K562 (cell line): ENCODE measurements at regions not wholly inside any gene's neighbourhood (a gene's known extent, or its start where the extent isn't known, plus 50 kb on each side); places are given as distances from the start of the nearest gene placed in this dataset.

Experiments
- ATAC-seq: fragments of 200-7000 bp; cut with Tn5 transposase; 3 replicates; pipeline ENCODE4 v1.9.1; 2020; ENCODE audit warnings: moderate library complexity
- BruUV-seq: library from RNA; stranded (reverse); fragments of 400-500 nt; replicated peaks from 2 replicates; lab custom pipeline; 2021; lab: Mats Ljungman, UMichigan
- CTCF ChIA-PET: fragments of 300-600 bp; formaldehyde crosslinking; extraction: SDS; loops from one replicate; lab custom pipeline; 2021; ENCODE audit warnings: low intra/inter-chr PET ratio; lab: Yijun Ruan, JAX
- POLR2A ChIA-PET: fragments of 300-600, 350-650 bp; sonication (Branson Sonifier 250); formaldehyde crosslinking; extraction: SDS; loops from one replicate; lab custom pipeline; 2021; ENCODE audit warnings: antibody characterized with exemption, inconsistent platforms; lab: Yijun Ruan, JAX
- DNase-seq, 4 experiments: peaks; one replicate each; pipeline versions ENCODE4 v3.0.0 to v3.0.0-alpha.2; 2011 to 2018; ENCODE audit warnings: low spot score in 3 of 4, mixed read lengths in 3 of 4; ENCODE audit errors: extremely low read depth in 1 of 4
- FAIRE-seq: peaks from 2 replicates; lab custom pipeline; 2011; peaks lifted over from hg19 to GRCh38; lab: Jason Lieb, UNC
- H2AFZ ChIP-seq: 2 replicates; pipeline ENCODE4 v1.6.0; 2011; ENCODE audit warnings: low read depth, low read length, control low read depth, inconsistent platforms
- H3K27ac ChIP-seq: fragments of 200-600 bp; 3 replicates; pipeline ENCODE4 v1.8.0; 2011; ENCODE audit warnings: low read depth, mild to moderate bottlenecking, control low read depth, inconsistent platforms, low read length, moderate library complexity, mixed read lengths; ENCODE audit errors: extremely low read depth
- H3K27me3 ChIP-seq, 2 experiments: fragments of 300-600 bp in 1 of 2; 2 replicates in 1 of 2; 3 replicates in 1 of 2; pipeline versions ENCODE4 v1.6.0 to v1.8.0; 2011; ENCODE audit warnings: inconsistent platforms in 2 of 2, low read length in 2 of 2, mild to moderate bottlenecking in 1 of 2, mixed read lengths in 1 of 2, moderate library complexity in 1 of 2; ENCODE audit not compliant: control insufficient read depth in 2 of 2, insufficient read depth in 2 of 2
- H3K36me3 ChIP-seq: fragments of 300-600 bp; 3 replicates; pipeline ENCODE4 v1.8.0; 2011; ENCODE audit warnings: mild to moderate bottlenecking, low read length, inconsistent platforms; ENCODE audit not compliant: control insufficient read depth, insufficient read depth
- H3K4me1 ChIP-seq, 2 experiments: fragments of 200-600 bp in 1 of 2; replicated peaks in 1 of 2; 2 replicates in 1 of 2; 3 replicates in 1 of 2; pipeline versions ENCODE4 v1.5.1 to v1.8.0; 2011; ENCODE audit warnings: inconsistent platforms in 2 of 2, low read length in 2 of 2, mild to moderate bottlenecking in 1 of 2, mixed read lengths in 1 of 2, moderate library complexity in 1 of 2; ENCODE audit not compliant: control insufficient read depth in 2 of 2, insufficient read depth in 2 of 2
- H3K4me2 ChIP-seq: 2 replicates; pipeline ENCODE4 v1.6.1; 2011; ENCODE audit warnings: low read length, control low read depth, inconsistent platforms, mixed read lengths; ENCODE audit not compliant: insufficient read depth
- H3K4me3 ChIP-seq: fragments of 200-600 bp; sonication (generic), shearing (Covaris generic); 2 replicates; pipeline ENCODE4 v1.5.1; 2016; ENCODE audit warnings: control low read depth, inconsistent platforms
- H3K79me2 ChIP-seq: fragments of 200-600 bp; 3 replicates; pipeline ENCODE4 v1.8.0; 2011; ENCODE audit warnings: low read length, inconsistent platforms; ENCODE audit not compliant: control insufficient read depth, insufficient read depth
- H3K9ac ChIP-seq, 2 experiments: 2 replicates each; pipeline versions ENCODE4 v1.6.0 to v1.6.1; 2011; ENCODE audit warnings: low read depth in 2 of 2, low read length in 2 of 2, control low read depth in 1 of 2, inconsistent platforms in 1 of 2, mild to moderate bottlenecking in 1 of 2, mixed read lengths in 1 of 2; ENCODE audit not compliant: insufficient read depth in 1 of 2
- H3K9me1 ChIP-seq: one replicate; pipeline ENCODE4 v1.6.0; 2011; ENCODE audit warnings: inconsistent platforms, mild to moderate bottlenecking, low read length, moderate library complexity; ENCODE audit not compliant: control insufficient read depth, insufficient read depth
- H3K9me3 ChIP-seq: replicated peaks from 2 replicates; pipeline ENCODE4 v1.5.1; 2011; ENCODE audit warnings: low read depth, low read length, inconsistent platforms; ENCODE audit not compliant: control insufficient read depth, insufficient read depth
- H4K20me1 ChIP-seq: replicated peaks from 2 replicates; pipeline ENCODE4 v1.6.1; 2011; ENCODE audit warnings: low read length, inconsistent platforms, mixed read lengths; ENCODE audit not compliant: control insufficient read depth, insufficient read depth
- CCNT2 ChIP-seq: IDR thresholded peaks from 2 replicates; pipeline ENCODE4 v1.6.1; 2011; ENCODE audit warnings: borderline replicate concordance, low read depth, mild to moderate bottlenecking, moderate library complexity, mixed read lengths, low read length; ENCODE audit not compliant: insufficient read length; ENCODE audit errors: extremely low read depth
- CHD1 ChIP-seq: fragments of 200-600 bp; sonication (generic); IDR thresholded peaks from one replicate; pipeline ENCODE4 v1.6.1; 2012; ENCODE audit warnings: mild to moderate bottlenecking, moderate library complexity, low read length, inconsistent platforms
- FOXA1 ChIP-seq: fragments of 450-650 bp; IDR thresholded peaks from 2 replicates; pipeline ENCODE4 v1.6.1; 2016; ENCODE audit warnings: mild to moderate bottlenecking, borderline replicate concordance
- IRF1 ChIP-seq: sonication (generic); formaldehyde crosslinking; IDR thresholded peaks from 2 replicates; pipeline ENCODE4 v1.8.0; 2022; ENCODE audit warnings: missing genetic modification reagents, mild to moderate bottlenecking, borderline replicate concordance
- RCOR1 ChIP-seq, 2 experiments: IDR thresholded peaks; 2 replicates each; pipeline ENCODE4 v1.6.1; 2012; ENCODE audit warnings: low read depth in 2 of 2, low read length in 2 of 2, borderline replicate concordance in 1 of 2, improper control_type of control experiment in 1 of 2
- TBL1XR1 ChIP-seq, 2 experiments: IDR thresholded peaks; 2 replicates each; pipeline ENCODE4 v1.6.1; 2012; ENCODE audit warnings: improper control_type of control experiment in 2 of 2, low read length in 2 of 2, mild to moderate bottlenecking in 1 of 2
- ZNF655 ChIP-seq: fragments of 250-450 bp; sonication (Bioruptor Pico); IDR thresholded peaks from 2 replicates; pipeline ENCODE4 v1.5.0; 2021
- WGBS: fragments of 100-300 bp; shearing (Covaris generic); methylation state at CpG from one replicate; pipeline ENCODE4 v1.1.6; 2016; ENCODE audit warnings: low coverage, mixed read lengths; ENCODE audit not compliant: insufficient coverage; ENCODE audit errors: missing lambda C conversion rate; 5-methylcytosine and 5-hydroxymethylcytosine counted together
- in situ Hi-C: fragments of 300-500 bp; cut with MboI; formaldehyde crosslinking; loops from 4 replicates; pipeline ENCODE4 v1.15.0; 2018; ENCODE audit warnings: inconsistent platforms, mixed read lengths
- intact Hi-C: fragments of 100-400 bp; cut with micrococcal nuclease; formaldehyde crosslinking; loops from 2 replicates; pipeline ENCODE4 v1.14.2; 2022

GRCh38 chr15:23761386-23761785 lies 74.3 kb upstream of the NDN start:
- ChIA-PET POLR2A (no interaction called here), CTCF (no interaction called here)
- TF ChIP-seq CHD1 (no peak), FOXA1 (no peak)
- Histone ChIP-seq H3K79me2 (no peaks in the 10 kb centered on the region), H2AFZ (no peak overlapping the region), H4K20me1 (no peaks in the 10 kb centered on the region), H3K27me3 (no peaks in the 10 kb centered on the region), H3K4me2 (no peak overlapping the region), H3K9me3 (no peaks in the 10 kb centered on the region), H3K4me1 (no peaks in the 10 kb centered on the region), H3K27ac (no peak overlapping the region), H3K36me3 (no peaks in the 10 kb centered on the region), H3K9ac (no peak overlapping the region), H3K4me3 (no peak overlapping the region), H3K9me1 (no peaks in the 10 kb centered on the region)
- no TSS peak for BruUV-seq
- no peak for FAIRE-seq
- in situ Hi-C loops = no loop called here
- WGBS = 5% methylated on average over 6 of the region's 6 CpGs
- DNase-seq = no peak
- intact Hi-C loops = loop anchor here (10.0 kb wide), 1 partner anchor 73 kb away; no protein-coding TSS in a partner anchor
- no peak for ATAC-seq

GRCh38 chr15:23762026-23762425 lies 74.9 kb upstream of the NDN start:
- H3K27me3 ChIP-seq = no peaks in the 10 kb centered on the region
- no peak for DNase-seq
- TF ChIP-seq CCNT2 = no peak
- TF ChIP-seq IRF1 (CRISPR knock-in tag) = no peak
- TF ChIP-seq RCOR1 (IDR thresholded peaks at IDR 0.05; ENCODE audit: borderline replicate concordance in 1 of 2, low read depth in 2 of 2, low read length in 2 of 2) = no peak
- no peak for TF ChIP-seq ZNF655 (CRISPR knock-in tag)
- TF ChIP-seq TBL1XR1 (IDR thresholded peaks at IDR 0.05; ENCODE audit: low read length in 2 of 2) = no peak
- TF ChIP-seq, all 486 proteins: peak for 0
- 3% methylated on average over 5 of the region's 8 CpGs for WGBS
- Histone ChIP-seq H3K9me1 (no peaks in the 10 kb centered on the region), H3K4me3 (no peak overlapping the region), H3K4me1 (no peaks in the 10 kb centered on the region), H3K79me2 (no peaks in the 10 kb centered on the region), H3K9me3 (no peaks in the 10 kb centered on the region), H3K27ac (no peak overlapping the region), H2AFZ (no peak overlapping the region), H3K9ac (no peak overlapping the region), H4K20me1 (no peaks in the 10 kb centered on the region), H3K4me2 (no peak overlapping the region), H3K36me3 (no peaks in the 10 kb centered on the region)
- ATAC-seq = no peak
- FAIRE-seq = no peak
- BruUV-seq = no TSS peak
- in situ Hi-C loops (no loop called here), intact Hi-C loops (loop anchor here (10.0 kb wide), 1 partner anchor 73 kb away; no protein-coding TSS in a partner anchor)
- ChIA-PET CTCF (no interaction called here), POLR2A (interaction anchor here (0.5 kb wide), 1 partner anchor 30 kb away, joined by 3 read pairs; no protein-coding TSS in a partner anchor)
